ENCODE measurements at regions not wholly inside any gene's neighbourhood (a gene's known extent, or its start where the extent isn't known, plus 50 kb on each side); places are given as distances from the start of the nearest gene placed in this dataset.
"Not testable (repeated sequence)": the region's sequence is repeated elsewhere in the genome, so short reads cannot be mapped to it uniquely, and the experiment has no call there.

- DNase-seq (ENCODE audit: low spot score) = no peak
- in situ Hi-C loops (cut with MboI; ENCODE audit: low pct_unique_long_range_greater_than_20kb, low sequenced_read_pairs, unreplicated experiment) = no loop called here
- no peak for TF ChIP-seq CTCF (IDR thresholded peaks at IDR 0.05; ENCODE audit: extremely low read depth, insufficient read depth, missing control alignments)
Measured at GRCh38 chr3:61429106-61429505, 132.3 kb upstream of the PTPRG start.

GRCh38 chr3:61434901-61435300, 126.5 kb upstream of the PTPRG start:
- in situ Hi-C loops (cut with MboI; ENCODE audit: low pct_unique_long_range_greater_than_20kb, low sequenced_read_pairs, unreplicated experiment); DNase-seq (ENCODE audit: low spot score): not testable (repeated sequence)

DNA sequence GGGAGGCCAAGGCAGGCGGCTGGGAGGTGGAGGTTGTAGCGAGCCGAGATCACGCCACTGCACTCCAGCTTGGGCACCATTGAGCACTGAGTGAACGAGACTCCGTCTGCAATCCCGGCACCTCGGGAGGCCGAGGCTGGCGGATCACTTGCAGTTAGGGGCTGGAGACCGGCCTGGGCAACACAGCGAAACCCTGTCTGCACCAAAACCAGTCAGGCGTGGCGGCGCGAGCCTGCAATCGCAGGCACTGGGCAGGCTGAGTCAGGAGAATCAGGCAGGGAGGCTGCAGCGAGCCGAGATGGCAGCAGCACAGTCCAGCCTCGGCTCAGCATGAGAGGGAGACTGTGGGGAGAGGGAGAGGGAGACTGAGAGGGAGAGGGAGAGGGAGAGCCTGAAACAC, 126.0 kb upstream of the PTPRG start:
- DNase-seq (ENCODE audit: low spot score); in situ Hi-C loops (cut with MboI; ENCODE audit: low pct_unique_long_range_greater_than_20kb, low sequenced_read_pairs, unreplicated experiment): not testable (repeated sequence)

DNA sequence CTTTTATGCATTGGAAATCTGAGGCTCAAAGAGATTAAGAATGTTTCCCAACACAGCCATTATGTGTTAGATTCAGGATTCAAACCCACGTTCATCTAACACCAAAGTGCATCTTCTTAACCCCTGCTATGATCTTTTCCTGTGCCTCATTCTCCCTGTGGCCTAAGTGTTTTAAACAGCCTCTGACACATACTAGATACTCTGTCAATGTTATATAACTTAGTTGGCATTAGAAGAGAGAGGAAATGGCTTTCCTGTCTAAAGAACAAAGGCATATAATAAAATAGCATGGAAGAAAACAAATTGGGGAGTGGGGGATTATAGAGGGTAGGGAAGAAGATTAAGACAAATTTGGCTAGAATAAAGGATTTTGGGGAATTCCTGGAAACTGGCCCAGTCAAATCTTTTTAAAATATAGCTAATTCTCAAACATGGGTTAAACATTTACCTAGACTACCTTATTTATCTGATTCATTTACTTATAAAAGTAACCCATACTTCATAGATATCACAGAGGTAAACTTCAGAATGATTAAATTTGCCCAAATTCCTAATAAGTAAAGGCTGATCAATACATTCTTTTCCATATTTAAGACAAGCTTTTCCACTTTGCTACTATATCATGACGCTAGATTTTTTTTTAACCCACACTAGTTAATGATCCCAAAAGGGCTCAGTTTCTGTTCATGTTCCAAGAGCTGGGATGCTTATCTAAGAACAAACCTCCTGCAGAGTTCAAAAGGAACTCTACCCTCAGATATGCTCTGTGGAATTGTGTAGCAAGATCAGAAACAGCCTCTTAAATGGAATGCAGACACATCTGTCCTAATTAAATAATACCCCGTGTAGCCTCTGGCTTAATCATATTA, 122.9 kb upstream of the PTPRG start:
- no peak for DNase-seq (ENCODE audit: low spot score)
- in situ Hi-C loops (cut with MboI; ENCODE audit: low pct_unique_long_range_greater_than_20kb, low sequenced_read_pairs, unreplicated experiment) = no loop called here
- TF ChIP-seq CTCF (IDR thresholded peaks at IDR 0.05; ENCODE audit: extremely low read depth, insufficient read depth, missing control alignments) = no peak

GRCh38 chr3:61439122-61439458, 122.3 kb upstream of the PTPRG start:
- DNase-seq (ENCODE audit: low spot score) = no peak
- in situ Hi-C loops (cut with MboI; ENCODE audit: low pct_unique_long_range_greater_than_20kb, low sequenced_read_pairs, unreplicated experiment) = no loop called here
- TF ChIP-seq CTCF (IDR thresholded peaks at IDR 0.05; ENCODE audit: extremely low read depth, insufficient read depth, missing control alignments) = no peak

DNA sequence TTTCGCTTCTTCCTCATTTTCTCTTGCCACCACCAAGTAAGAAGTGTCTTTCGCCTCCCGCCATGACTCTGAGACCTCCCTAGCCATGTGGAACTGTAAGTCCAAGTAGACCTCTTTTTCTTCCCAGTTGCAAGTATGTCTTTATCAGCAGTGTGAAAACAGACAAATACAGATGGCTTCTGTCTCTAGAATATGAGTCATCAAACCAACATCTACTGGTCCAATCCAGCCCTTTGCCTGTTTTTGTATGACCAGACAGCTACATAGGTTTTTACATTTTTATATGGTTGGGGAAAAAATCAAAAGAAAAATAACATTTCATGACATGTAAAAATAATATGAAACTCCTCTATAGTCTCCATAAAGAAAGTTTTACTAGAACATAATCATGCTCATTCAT, 118.7 kb upstream of the PTPRG start:
- in situ Hi-C loops (cut with MboI; ENCODE audit: low pct_unique_long_range_greater_than_20kb, low sequenced_read_pairs, unreplicated experiment) = no loop called here
- DNase-seq (ENCODE audit: low spot score) = no peak
- TF ChIP-seq CTCF (IDR thresholded peaks at IDR 0.05; ENCODE audit: extremely low read depth, insufficient read depth, missing control alignments) = no peak

DNA sequence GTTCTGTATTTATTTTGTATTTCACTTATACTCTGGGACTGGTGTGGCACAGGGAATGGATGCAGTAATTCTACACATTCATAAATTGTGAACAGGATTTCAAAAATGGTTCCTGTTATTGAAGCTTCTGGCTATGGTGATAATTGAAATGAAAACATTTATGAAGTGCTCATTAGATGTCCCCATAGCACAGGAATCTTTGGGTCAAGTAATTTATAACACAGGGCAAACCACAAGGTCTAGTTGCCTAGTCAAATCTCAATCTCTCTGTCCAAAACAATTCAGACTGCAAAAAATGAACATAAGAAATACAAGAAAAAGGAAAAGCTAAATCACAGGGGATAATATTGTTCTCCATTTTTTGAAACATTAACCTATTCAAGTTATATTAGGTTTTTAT, 117.5 kb upstream of the PTPRG start:
- no peak for DNase-seq (ENCODE audit: low spot score)
- in situ Hi-C loops (cut with MboI; ENCODE audit: low pct_unique_long_range_greater_than_20kb, low sequenced_read_pairs, unreplicated experiment) = no loop called here
- TF ChIP-seq CTCF (IDR thresholded peaks at IDR 0.05; ENCODE audit: extremely low read depth, insufficient read depth, missing control alignments) = no peak

GRCh38 chr3:61444782-61445181, 116.6 kb upstream of the PTPRG start:
- no peak for DNase-seq (ENCODE audit: low spot score)
- no peak for TF ChIP-seq CTCF (IDR thresholded peaks at IDR 0.05; ENCODE audit: extremely low read depth, insufficient read depth, missing control alignments)
- in situ Hi-C loops (cut with MboI; ENCODE audit: low pct_unique_long_range_greater_than_20kb, low sequenced_read_pairs, unreplicated experiment) = no loop called here
